ENCODE measurements at regions not wholly inside any gene's neighbourhood (a gene's known extent, or its start where the extent isn't known, plus 50 kb on each side); places are given as distances from the start of the nearest gene placed in this dataset.
"Not testable (repeated sequence)": the region's sequence is repeated elsewhere in the genome, so short reads cannot be mapped to it uniquely, and the experiment has no call there.

DNA sequence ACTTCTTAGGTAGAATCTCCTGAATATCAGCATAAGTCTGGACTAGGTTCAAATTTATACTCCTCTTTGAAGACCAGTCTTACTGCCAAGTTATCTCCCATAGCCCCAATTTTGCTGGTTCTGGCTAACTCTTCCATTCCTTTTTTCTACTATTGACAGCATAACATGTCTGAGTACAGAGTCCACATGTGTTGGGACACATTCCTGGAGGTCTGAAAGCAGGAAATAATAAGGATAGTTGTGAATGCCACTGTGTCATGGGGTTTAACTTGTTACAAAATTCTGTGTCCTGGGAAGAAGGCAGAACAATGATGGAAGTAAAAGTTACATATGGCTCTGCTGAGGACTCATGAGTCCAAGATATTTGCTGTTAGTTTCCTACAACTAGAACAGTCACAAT lies 57.4 kb upstream of the ZBTB20 start:
- DNase-seq, result no peak

DNA sequence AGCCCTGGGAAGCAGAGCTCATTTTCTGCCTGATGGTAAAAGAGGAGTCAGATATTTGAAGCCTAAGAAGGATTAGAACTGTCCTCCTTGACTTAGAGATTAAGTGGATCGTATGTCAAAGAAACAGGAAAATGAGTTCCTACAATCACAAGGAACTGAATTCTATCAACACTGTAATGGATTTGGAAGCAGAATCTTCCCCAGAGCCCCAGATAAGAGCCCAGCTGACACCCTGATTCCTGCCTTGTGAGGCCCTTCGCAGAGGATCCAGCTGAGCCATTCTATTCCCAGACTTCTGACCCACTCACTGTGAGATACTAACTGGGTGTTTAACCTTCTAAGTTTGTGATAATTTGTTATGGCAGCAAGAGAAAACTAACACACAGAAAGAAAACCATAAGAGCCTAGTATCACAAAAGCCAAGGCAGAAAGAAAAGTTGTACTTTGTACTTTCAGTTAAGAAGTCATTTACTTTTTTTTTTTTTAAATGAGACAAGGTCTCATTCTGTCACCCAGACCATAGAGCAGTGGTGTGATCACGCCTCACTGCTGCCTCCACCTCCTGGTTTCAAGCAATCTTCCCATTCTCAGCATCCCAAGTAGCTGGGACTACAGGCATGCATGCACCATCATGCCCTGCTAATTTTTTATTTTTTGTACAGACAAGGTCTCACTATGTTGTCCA lies 61.1 kb upstream of the ZBTB20 start:
- no peak for DNase-seq

DNA sequence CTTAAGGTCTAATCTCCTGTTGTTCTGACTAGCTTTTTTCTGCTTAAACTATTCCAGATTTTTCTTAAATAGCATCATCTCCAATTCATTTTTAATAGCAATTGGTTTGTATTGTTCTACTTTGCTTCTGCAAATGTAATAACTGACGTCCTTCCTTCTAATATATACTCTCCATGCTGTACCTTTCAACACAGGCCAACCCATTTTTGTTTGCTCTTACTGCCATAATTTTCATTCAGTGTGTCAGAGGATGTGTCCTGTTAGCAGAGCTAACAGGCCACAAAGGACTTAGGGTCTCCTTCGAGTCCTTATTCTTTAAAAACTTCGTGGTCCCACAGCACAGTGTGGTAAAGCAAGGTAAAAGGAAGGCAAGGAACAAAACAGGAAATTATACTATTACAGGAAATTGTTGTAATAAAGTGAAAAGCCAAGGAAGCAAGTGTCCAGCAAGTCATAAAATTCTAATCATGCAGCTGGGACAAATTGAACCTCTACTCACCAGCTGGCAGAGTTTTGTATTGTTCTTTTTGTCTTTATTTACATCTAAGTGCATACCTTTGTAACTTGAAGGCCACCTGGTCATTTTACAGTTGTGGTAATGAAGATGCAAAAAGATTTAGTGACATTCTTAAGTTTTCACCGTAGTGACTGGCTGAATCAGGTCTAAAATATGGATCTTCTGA lies 64.9 kb upstream of the ZBTB20 start:
- DNase-seq, result no peak

DNA sequence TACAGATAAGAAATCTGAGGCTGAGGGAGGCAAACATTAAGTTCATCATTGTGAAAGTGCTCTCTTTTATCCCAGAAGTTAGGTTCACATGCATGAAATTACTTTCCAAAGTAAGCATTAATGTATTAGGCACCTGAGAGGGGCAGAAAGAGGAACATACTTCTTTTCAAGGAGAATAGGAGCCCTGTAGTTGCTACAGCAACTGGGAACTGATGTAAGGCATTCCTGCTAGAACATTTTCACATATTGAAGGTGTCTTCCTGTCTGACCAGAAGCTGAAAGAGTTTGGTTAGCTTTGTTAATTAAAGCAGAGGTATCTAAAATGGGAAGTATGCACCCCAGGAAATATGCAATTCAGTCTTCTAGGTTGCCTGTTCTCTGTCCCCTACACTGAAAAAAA lies 65.5 kb upstream of the ZBTB20 start:
- DNase-seq, result no peak

GRCh38 chr3:115213052-115213451 lies 66.0 kb upstream of the ZBTB20 start:
- DNase-seq, result not testable (repeated sequence)

DNA sequence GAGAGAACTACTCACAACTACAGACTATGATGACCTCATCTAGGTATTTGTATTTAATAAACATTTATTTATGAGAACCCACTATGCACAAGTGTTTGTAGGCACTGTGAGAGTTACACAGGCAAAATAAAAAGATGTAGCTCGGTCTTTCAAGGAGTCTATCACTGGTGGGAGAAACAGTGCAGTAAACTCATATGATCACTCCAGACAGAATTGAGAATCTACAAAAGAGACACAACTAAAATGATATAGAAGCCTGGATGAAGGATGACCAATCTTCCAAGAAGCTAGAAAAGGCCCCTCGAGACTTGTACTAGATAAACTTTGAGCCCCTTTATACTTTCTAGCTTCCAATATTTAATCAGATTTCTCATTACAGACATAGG lies 70.2 kb upstream of the ZBTB20 start:
- no peak for DNase-seq

DNA sequence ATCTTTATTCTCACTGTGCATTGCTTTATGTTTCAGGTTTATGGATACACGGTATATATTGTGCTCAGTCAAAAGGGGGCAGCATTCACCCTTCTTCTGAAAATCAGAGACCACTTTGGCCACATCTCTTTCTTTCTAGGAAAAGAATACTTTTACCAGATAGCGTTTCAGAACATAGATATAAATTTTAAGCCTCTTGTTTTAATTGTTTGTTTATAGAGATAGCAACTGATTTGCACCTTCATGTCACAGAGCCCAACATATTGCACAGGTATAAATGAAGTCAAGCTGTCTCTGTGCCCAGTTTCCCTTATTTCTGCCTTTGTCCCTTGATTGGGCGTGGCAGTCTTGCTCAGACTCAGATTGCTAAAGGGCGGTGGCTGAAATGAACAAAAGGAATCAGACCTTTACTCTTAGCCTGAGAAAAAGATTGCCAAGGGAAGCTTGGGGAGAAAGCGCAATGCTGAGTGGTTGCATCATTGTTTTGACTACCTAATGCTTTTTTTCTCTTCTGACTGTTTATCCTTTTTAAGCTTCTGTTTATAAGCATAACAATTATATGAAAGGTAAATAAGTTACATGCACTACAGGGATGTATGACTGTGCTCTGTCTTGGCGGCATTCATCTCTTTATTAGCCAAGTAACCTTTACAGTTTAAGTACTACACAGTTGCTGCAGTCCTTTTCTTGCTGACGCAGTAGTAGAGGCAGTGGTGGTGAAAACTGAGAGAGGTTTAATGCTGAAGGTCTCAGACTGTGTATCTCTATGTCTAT lies 70.8 kb upstream of the ZBTB20 start:
- DNase-seq, result peak in 1 of 2 donors; percentile 28

DNA sequence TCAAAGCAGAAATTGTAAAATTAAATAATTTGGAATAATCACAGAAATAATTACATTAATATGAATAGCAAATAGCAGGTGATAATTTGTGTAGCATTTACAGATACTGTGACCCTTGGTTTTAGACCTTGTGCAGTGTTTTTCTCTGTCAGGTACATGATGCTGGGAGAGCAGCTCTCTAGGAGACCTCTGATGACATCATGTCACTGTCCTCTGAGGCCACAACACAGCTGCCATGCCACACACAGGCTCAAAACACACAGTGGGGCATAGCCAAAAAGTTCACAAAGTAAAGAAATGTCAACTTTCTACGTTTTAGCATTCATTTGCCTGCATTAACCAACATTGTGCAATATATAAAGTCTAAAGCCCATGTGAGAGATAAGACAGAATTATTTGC lies 71.8 kb upstream of the ZBTB20 start:
- DNase-seq, result no peak

DNA sequence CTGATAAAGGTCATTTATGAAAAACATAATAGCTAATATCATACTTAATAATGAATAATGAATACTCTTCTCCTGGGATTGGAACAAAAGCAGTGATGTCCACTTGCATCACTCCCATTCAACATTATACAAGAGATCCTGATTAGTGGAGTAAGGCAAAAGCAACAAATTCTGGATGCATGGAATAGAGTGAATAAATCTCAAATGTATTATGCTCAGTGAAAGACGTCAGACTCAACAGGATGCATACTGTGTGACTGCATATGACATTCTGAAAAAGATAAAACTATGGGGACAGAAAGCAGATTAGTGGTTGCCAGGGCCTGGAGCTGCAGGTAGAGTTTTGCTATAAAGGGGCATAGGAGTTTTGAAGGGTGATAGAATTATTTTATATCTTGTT lies 77.6 kb upstream of the ZBTB20 start:
- DNase-seq, result no peak

DNA sequence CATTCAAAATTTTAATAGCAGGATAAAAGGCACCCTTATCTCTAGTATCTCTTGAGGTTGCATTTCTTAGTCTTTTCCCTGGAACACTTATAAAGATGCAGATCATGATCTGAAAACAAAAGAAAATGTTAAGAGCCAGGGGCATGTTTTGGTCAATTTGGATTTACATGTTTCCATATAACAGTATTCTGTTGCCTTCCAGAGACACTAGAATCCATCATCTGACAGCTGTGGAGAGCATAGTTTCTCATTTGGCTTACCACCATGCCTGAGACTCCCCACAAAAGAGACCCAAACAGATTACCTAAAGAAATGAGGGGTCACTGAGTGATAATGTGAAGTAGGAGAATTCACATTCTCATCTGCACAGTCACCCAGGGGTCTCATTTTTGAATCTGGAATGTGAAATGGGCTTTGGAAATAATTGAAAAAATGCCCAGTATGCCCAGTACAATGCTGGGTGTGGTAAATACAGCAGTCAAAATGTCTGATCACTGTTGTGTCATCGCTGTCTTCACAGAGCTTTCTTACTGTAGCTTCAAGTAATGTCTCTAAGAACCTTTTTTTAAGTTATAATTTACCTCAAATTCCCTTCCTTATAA lies 79.9 kb upstream of the ZBTB20 start:
- DNase-seq, result no peak

- DNase-seq, result no peak
These were observed 80.4 kb upstream of the ZBTB20 start for GRCh38 chr3:115227461-115227860.

DNA sequence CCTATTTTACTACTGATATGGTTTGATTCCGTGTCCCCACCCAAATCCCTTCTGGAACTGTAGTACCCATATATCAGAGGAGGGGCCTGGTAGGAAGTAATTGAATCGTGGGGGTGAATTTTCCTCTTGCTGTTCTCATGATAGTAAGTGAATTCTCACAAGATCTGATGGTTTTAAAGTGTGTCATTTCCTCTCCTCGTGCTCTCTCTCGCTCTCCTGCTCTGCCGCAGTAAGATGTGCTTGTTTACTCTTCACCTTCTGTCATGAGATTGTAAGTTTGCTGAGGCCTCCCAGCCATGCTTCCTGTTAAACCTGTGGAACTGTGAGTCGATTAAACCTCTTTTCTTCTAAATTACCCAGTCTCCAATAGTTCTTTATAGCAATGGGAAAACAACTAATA lies 81.2 kb upstream of the ZBTB20 start:
- DNase-seq, result no peak

DNA sequence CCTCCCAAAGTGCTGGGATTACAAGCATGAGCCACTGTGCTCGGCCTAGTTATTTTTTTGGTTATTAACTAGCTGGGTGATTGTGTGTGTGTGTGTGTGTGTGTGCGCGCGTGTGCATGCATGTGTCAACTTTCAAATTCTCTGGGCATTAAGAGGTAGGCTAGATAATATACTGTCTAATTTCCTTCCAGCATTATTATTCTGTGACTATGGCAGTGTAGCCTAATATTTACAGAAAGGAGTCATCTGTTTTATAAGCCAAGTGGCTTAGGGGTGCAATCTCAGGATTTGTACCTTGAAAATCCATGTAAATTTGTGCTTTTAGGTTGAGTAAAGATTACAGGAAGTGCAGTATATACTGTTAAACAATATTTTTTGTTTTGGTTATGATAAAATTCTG lies 85.1 kb upstream of the ZBTB20 start:
- DNase-seq, result no peak

GRCh38 chr3:115233021-115233420 lies 85.9 kb upstream of the ZBTB20 start:
- no peak for DNase-seq

DNA sequence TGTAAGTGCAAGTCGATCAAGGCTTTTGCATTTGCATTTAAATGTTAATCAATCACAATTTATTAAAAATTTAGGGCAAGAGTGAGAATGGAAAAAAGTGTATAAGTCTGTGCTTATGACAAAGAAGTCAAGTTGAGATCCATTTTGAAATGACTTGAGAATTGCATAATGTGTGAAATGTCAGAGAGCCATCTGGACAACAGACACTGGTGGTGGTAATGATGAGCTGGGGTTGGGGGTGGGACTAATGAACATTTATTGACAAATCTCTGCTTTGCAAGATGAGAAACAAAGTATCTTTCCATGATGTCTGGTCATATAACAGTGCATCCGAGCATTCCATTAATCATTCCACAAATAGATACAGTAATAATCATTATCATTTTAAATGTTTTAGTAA lies 89.4 kb upstream of the ZBTB20 start:
- DNase-seq, result no peak

DNA sequence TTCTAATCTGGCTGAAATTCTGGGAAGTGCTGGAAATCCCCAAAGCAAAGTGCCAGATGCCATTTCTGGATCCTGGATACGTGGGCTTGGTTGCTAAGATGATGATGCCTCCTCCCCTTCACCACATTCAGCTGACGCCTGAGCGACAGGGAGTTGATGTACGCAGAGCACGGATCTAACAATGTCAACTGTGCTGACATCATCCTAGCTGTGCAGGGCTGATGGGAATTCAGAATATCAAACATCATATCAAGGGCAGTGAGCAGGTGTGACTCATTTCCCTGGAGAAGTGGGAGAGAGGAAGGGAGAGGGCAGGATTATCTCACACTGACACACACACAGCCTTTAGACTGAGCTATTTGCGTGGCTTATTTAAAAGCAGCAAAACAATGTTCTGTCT lies 92.6 kb upstream of the ZBTB20 start:
- DNase-seq, result no peak

- no peak for DNase-seq
These were observed 97.3 kb upstream of the ZBTB20 start for GRCh38 chr3:115244350-115244749.

- no peak for DNase-seq
These were observed 98.3 kb upstream of the ZBTB20 start for GRCh38 chr3:115245438-115245837.

- no peak for DNase-seq
These were observed 98.8 kb upstream of the ZBTB20 start for GRCh38 chr3:115245899-115246298.

DNA sequence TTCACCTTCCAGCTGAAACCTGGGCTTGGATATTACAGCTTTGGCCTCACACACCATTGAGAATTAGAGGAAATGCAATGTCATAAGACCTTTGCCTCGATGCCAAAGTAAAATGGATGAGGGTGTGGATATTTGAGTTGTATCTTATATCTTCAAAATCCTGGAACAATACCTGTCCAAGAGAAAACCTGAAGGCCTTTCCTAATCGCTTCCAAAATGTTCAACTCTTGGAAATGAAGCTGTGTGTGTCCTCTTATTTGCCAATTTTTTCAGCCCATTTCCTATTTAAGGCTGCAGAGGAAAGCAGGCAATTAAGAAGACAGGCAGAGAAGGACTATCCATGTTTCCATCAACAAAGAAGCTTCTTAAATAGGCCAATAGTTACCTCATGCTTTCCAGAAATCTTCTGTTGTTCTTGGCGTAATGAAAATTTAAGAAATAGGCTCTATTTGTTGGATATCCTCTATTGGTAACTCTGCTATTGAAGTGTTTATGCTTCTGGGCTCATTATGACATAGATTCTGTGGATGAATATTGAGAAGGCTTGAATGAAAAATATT lies 99.5 kb upstream of the ZBTB20 start:
- DNase-seq, result no peak

DNA sequence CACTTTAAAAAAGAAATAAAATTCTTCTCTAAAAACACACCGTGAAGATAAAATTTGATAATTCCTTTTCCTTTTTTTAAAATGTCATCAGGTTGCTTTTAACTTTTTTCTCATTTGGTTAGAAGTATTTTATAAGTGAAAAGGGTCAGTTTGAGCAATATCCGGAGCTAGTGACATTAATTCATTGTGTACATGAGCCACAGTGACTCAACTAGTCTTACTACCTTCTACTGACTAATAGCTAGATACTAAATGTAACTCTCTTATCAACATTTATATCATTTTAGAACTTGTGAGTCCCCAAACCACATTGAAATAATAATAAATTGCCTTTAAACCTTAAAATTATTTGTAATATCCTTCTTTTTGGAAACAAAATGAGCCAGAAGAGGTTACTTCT lies 101.2 kb upstream of the ZBTB20 start:
- DNase-seq, result no peak

- no peak for DNase-seq
These were observed 104.4 kb upstream of the ZBTB20 start for GRCh38 chr3:115251509-115251908.

GRCh38 chr3:115252679-115253078 lies 105.6 kb upstream of the ZBTB20 start:
- DNase-seq, result no peak
